Epidermal melanocyte (primary cell): ENCODE measurements at regions not wholly inside any gene's neighbourhood (a gene's known extent, or its start where the extent isn't known, plus 50 kb on each side); places are given as distances from the start of the nearest gene placed in this dataset.
"Not testable (repeated sequence)": the region's sequence is repeated elsewhere in the genome, so short reads cannot be mapped to it uniquely, and the experiment has no call there.

Experiments used
- DNase-seq: peaks from one replicate; pipeline ENCODE4 v3.0.0; 2011; ENCODE audit warnings: low spot score; ENCODE audit not compliant: insufficient read length

DNA sequence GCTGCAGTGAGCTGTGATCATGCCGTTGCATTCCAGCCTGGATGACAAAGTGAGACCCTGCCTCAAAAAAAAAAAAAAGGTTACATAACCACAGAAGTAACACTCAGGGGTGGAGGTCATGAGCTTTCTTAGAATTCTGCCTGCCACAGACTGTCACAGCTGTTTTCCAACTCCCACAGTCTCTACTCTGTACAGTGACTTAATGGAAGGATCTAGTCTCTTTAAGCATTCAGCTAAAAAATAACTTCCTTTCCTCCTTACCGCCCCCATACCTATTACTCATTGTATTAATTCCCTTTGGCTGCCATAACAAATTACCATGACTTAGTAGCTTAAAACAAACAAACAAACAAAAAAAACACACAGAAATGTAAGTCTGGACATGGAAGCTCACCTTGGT lies 99.6 kb upstream of the UBE2E1 start:
- DNase-seq: no peak

DNA sequence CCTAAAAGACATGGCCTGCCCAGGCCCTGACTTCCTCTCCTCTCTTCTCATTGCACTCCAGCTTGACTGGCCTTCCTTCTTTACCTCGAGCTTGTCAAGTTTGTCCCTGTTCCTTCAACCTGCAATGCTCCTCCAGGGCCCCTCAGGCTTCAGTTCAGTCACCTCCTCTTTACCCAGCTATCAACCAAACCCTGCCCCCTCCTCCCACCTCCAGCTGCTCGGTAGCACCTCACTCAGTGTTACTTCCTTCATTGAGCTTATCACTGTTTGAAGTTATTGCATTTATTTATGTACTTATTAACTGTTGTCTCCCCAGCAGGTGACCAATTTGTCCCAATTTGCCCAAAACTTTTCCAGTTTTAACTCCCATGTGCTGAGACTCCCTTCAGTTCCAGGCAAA lies 95.8 kb upstream of the UBE2E1 start:
- DNase-seq: no peak

DNA sequence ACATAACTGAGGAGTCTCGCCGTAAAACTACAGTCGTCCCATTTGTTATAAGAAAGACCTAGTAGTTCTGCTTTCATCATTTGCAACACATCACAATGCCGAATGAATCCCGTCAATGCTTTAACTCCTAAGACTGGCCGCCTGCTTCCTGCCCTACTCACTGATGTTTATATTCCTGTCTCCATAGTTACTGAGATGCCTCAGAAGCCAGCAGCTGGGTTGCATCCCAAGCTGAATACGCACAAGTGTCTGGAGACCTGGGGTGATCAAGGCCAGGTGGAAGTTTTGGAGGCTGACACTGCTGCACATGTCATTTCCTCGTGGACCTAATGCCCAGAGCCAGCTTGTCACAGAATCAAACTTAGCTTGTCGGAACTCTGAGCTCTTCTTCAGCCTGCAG lies 95.2 kb upstream of the UBE2E1 start:
- no peak for DNase-seq

DNA sequence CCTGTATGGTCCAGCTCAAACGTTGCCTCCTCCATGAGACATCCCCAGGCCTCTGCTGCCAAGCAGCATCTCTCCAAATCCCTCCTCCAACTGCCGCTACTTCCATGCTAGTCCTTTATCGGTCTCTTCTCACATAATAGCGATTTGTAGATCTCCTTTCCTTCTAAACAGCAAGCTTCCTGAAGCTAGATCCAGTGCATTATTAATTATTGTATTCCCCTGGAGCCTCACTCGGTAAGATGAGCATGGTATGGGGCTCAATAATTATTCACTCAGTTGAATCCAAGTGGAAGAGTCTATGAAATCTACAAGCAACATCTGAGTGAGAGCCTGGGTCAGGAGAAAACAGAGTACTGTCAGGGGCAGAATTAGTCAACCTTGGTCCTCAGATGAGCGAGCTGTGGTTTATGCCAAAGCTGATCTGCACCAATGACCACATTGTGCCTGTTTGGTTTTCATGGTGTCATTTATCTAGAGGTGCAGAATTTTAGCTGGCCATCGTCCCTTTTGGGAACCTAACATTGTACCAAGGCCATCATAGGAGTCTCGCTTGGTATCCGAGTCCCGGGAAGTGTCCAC lies 93.8 kb upstream of the UBE2E1 start:
- no peak for DNase-seq

DNA sequence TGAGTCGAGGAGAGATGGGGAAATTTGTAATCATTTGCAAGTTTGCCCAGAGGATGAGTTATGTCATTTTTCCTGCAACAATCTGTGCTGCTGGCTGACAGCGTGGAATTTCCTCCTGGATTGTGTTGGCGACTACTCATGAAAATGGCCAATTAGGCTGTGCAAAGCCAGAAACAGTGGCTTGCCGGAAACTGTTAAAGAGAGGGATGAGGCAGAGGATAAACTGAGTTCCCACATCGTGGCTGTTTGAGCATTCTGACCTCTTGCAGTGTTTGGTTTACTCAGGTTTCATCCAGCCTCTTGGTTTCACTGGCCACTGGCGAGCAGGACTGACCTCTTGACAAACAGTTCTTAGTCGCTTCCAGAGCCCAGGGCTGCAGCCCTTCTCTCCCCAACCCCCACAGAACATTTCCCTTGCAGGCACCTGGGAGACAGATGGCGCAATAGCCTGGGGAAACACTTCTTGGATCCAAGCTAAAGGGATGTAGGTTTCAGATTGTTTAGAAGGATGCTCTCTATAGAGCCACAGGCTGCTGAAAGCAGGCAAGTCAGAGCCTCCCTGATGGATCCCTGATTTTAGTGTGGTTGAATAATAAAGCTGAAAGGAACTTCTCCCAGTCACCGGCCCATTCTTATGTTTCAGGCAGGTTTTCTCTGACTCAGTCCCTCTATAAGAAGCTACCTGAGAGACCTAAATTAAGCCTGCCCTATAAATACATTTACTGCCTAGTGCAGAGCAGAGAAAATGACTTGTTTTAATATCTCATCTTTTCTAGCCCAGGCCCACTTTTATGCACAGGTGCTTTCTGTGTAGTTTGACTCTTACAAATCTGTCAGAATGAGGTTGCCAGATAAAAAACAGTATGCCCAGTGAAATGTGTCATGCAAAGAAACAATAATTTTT lies 92.8 kb upstream of the UBE2E1 start:
- no peak for DNase-seq

DNA sequence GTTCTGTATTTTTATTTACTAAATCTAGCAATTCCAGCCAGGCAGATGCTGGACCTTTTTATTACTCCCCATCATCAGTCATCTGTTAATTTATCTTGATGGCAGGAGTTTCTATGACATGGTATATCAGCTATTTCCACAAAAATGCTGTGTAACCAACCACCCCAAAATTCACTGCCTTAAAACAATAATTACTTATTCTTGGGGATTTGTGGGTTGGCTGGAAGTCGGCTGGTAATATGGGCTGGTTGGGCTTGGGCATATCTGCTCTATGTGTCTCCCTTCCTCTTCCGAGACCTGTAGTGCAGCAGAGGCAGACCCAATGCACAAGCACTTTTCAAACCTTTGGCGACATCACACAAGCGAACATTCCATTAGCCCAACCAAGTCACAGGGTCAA lies 92.1 kb upstream of the UBE2E1 start:
- DNase-seq: no peak

DNA sequence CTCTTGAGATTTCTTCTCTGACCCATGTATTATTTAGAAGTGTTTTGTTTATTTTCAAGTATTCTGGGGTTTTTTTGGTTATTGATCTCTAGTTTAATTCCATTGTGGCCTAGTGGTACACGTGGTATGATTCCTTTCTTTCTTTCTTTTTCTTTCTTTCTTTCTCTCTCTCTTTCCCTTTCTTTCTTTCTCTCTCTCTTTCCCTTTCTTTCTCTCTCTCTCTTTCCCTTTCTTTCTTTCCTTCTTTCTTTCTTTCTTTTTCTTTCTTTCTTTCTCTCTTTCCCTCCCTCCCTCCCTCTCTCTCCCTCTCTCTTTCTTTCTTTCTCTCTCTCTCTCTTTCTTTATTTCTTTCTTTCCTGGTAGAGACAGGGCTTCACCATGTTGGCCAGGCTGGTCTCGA lies 85.7 kb upstream of the UBE2E1 start:
- DNase-seq: no peak

DNA sequence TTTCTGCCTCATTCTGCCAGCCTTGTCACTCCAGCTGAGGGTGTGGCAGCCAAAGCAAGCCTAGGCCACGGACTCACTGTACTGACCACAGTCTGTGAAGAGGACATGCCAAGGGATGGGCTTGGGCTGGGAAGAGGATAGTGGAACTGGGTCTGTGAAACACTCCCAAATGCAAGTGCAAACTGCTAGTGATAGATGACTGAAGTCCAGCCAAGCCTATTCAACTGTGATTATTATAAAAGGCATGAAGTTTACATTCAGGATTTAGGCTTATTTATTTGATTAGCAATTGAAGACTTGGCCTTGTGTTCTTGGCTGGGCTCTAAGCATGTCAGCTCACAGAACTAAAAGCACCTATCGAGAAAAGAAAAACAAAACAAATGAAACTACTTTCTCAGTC lies 84.9 kb upstream of the UBE2E1 start:
- DNase-seq: no peak

DNA sequence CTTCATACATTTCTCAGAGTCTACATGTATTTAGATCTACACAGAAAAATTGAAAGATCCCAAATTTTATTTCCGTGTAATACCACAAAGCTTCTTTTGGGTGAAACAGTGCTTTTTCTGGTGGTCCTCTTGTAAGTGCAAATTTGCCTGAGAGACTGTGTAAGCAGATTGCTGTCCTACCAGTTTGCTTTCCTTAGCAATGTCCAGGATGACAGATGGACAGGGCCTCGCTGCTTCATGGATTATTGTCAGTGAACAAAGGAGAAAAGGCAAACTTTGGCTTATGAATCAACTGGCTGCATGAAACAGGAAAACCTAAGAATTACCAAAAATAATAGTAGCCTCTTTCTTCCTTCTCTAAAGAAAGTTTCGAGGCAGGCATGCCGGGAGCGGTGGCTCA lies 82.6 kb upstream of the UBE2E1 start:
- no peak for DNase-seq

DNA sequence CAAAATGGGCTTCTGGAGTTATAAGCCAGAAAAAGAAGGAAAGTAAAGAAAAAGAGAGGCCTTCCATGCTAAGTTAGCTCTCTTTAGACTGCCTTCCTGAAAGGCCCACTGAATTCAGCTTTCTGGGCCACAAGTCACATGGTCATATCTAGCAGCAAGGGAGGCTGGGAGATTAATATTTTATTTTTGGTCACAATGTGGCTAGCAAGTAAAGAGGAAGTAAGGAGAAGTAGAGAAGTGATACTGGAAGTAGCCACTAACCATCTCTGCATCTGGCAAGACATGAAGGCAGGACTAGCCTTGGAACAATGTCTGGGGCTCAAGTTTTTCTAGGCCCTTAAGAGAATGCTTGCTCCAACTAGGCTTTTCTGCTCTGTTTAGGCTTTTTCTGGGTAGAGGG lies 81.8 kb upstream of the UBE2E1 start:
- DNase-seq: no peak

DNA sequence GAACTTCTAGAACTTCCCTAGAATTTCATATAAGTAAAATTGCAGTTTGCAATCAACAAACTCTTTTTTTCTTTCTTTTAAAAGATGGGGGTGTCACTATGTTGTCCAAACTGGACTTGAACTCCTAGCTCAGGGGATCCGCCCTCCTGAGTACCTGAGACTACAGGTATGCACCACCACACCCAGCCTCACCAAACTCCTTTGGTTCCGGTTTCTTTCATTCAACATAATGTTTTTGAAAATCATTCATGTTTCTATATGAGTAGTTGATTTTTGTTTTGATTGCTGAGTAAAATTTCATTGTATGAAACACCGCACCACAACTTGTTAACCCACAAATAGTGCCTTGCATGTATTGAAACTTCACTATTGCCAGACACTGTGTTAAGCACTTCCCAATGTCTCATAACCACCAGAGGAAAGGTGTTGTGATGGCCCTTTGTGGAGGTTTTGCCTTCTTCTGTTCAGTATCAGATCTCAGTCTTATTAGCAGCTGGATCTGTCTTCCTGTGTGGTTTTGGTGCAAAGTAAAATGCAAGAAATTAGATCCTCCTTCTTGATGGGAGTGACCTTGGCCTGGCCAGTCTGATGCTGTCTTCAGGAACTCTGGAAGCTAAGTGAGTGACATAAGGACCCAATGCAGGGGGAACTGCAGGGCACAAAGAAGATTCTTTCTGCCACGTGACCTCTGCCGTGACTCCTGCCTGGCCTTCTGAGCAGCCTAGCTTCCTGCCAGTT lies 78.8 kb upstream of the UBE2E1 start:
- no peak for DNase-seq

DNA sequence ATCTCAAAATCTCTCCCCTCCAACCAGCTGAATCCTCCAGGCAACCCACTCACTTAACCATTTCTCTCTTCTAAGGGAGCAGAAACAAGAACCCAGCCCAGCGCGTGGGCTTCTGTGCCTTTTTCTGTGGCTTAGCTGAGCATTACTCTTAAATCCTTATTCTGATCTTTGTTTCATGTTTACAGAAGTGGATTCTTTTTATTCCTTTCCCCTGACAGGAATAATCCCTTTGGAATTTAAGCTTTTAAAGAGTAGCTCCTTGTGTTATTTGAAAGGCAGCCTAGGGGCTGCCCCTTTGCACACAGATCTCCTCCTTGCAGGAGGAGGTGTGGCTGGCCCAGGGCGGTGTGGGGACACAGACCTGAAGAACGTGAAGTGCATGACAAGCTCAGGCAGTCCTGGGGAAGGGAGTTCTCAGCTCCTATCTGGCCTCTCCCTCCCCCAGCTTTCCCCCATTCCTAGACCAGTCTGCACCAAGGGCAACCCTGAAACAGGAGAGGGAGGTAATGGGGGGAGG lies 77.1 kb upstream of the UBE2E1 start:
- DNase-seq: no peak

DNA sequence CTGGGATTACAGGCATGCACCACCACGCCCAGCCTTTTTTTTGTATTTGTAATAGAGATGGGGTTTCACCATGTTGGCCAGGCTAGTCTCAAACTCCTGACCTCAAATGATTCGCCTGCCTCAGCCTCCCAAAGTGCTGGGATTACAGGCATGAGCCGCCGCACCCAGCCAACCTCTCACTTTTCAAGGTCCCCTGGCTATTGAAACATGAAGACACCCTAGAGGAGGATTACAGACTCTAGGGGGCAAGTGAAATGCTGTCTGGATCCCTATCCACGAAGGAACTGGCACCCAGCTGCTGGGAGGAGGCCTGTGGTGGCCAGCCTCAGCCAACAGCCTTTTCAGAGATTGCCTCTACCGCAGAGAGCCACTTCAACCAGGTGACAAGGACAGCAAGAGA lies 76.4 kb upstream of the UBE2E1 start:
- DNase-seq: not testable (repeated sequence)

DNA sequence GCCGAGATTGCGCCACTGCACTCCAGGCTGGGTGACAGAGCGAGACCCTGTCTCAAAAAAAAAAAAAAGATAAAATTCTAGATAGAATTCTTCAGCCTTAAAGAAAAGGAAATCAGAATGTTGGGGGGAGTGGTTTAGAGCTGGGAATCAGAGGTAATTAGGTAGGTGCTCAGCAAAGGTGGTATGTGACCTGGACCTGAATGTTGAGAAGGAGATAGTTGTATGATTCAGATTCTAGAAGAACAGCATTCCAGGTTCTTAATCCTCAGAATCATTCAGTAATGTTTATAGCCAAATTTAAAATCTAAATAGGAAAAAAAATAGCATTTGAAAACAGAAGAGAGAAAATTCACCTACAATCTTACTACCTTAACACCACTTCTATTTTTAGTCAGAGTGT lies 71.3 kb upstream of the UBE2E1 start:
- no peak for DNase-seq

DNA sequence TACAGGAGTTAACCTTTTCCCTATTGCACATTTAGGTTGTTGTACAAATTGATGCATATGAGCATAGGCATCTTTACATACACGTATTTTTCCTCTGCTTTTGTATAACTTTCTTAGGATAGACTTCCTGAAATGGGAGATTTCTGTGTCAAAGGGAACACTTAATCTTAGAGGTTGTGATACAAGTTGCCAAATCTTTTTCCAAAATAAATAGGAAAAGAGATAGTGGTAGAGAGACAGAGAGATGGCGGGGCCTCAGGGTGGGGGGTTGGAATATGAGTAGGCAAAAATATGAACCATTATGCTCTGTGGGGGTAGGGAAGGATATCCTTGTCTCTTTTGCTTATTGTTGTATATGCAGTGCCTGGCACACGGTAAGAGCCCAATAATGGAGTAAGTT lies 70.7 kb upstream of the UBE2E1 start:
- no peak for DNase-seq

DNA sequence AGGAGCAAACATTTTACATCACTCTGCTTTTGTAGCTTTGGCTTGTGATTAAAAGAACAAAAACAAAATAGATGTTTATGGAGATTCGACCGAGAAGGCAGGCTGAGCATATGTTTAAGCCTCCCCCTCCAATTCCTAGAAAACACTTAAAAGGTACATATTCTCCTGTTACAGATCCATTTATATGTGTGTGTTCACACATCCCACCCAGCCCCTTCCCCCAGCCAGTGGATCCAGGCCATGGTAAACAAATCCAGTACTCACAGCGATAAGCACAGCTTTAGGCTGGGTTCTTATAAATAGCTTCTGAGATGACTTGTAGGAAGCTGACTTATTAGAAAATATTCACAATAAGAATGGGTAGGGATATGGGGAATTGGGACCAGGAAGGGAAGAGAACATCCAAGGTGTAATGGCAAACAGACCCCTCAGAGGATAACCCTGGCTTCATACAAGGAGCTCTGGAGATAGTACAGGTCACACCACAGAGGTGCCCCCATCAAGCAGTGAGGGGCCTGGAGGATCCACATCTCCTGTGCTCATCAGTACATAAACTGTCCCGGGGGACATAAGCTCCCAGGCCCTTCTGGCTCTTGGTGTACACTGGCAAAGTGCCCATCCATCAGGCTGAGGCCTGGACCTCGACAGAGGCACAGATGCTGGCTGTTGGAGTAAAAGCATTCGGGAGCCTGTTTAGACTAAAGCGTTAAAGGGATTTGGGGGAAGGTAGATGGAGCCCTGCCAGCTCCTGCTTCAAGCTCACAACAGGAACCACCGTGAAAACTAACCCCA lies 70.0 kb upstream of the UBE2E1 start:
- no peak for DNase-seq

DNA sequence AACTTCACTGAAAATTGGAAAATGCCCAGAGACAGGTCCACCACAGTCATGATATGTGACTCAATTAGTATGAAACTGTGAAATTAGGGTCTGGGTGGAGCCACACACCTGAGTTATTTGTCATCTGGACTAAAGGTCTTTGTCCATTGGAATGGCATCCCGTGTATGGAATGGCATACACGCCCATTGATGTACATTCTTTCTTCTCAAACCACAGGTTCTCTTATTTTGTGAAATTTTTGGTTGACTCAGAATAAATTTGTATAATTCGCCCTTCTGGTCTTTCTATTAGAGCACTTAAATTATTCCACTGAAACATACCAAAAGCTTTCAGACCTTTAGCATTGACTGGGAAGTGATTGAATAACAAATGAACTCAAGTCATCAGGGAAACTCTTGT lies 66.8 kb upstream of the UBE2E1 start:
- DNase-seq: no peak

DNA sequence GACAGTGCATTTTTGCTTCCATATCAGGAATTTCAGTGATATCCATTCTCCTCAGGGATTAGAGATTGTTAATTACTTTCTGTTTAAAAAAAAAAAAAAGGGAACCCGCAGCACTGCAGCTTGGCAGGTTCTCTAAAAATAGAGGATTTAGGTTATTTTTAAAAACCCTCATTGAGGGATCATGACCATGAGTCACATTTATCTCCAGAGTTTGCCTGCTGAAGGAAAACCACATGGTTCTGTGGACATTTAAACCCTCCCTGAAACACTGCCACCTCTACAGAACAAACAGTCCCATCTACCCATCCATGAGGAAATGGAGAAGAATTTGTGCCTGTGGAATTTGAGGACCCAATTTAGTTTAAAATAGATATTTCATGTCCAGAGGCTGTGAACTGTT lies 66.2 kb upstream of the UBE2E1 start:
- DNase-seq: no peak

DNA sequence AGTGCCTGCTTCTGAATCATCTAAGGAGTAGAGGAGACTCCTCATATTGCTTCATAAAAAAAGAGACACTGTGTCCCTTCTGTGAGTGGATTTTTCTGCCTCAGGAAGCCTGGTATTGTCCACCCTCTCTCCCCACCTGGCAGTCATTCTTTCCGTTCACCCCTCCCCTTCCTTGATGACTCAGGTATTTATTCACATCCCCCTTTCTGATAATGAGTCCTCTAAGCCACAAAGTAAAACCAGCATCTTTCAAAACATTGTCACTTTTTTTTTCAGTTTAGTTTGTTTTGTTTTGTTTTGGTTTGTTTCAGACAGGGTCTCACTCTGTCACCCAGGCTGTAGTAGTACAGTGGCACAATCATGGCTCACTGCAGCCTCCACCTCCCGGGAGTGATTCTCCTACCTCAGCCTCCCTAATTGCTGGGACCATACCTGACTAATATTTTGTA lies 65.2 kb upstream of the UBE2E1 start:
- DNase-seq: no peak

DNA sequence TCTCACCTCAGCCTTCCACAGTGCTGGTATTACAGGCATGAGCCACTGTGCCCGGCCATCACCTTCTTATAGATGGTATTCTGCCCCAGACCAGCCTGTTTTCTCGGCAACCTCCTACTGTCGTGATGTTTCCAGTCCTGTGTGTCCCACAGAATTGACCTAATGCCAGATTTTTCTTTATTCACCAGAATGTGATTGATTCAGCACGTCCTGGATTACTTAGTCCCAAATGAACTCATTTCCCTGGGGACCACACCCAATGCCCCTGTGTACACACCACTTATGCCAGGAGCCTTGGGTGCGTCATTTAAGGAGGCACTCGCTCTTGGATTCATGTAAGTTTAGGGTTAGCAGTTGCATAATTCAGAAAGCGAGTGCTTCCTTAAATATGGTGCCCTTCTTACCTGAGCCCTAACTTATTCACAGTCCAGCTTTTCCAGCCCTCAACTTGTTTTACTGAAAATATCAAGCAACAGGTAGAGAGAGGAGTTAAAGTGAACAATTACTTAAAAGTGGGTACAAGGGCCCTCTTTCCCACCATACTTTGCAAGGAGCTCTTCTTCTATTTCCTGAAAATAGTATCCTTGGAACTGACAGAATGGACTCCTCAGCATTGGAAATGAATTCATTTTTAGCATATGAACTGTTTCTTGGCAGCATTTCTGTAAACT lies 64.6 kb upstream of the UBE2E1 start:
- no peak for DNase-seq
